ENCODE measurements at regions not wholly inside any gene's neighbourhood (a gene's known extent, or its start where the extent isn't known, plus 50 kb on each side); places are given as distances from the start of the nearest gene placed in this dataset.
A peak's percentile ranks its signal among the peaks of the same experiment; 100 is the strongest.
"Not testable (repeated sequence)": the region's sequence is repeated elsewhere in the genome, so short reads cannot be mapped to it uniquely, and the experiment has no call there.

- Mint-ChIP-seq H3K36me3 (ENCODE audit: low read depth) (no peaks in the 10 kb centered on the region), H3K9me3 (ENCODE audit: low read depth) (no peaks in the 10 kb centered on the region), H3K4me1 (ENCODE audit: low read depth) (no peaks in the 10 kb centered on the region), H3K27ac (ENCODE audit: unreplicated experiment) (no peak overlapping the region), H3K27me3 (ENCODE audit: low read depth) (peaks cover 40% of the 10 kb centered on the region), H3K4me3 (ENCODE audit: unreplicated experiment) (no peak overlapping the region)
- peak; percentile 50 for DNase-seq (ENCODE audit: low spot score)
- no peak for TF ChIP-seq CTCF (IDR thresholded peaks at IDR 0.05)
These were observed 172.9 kb upstream of the PPP1R26 start for GRCh38 chr9:135306699-135307098.

- TF ChIP-seq CTCF (IDR thresholded peaks at IDR 0.05): no peak
- Mint-ChIP-seq H3K4me3 (ENCODE audit: unreplicated experiment) (no peak overlapping the region), H3K36me3 (ENCODE audit: low read depth) (no peaks in the 10 kb centered on the region), H3K27me3 (ENCODE audit: low read depth) (peaks cover 34% of the 10 kb centered on the region), H3K4me1 (ENCODE audit: low read depth) (no peaks in the 10 kb centered on the region), H3K27ac (ENCODE audit: unreplicated experiment) (no peak overlapping the region), H3K9me3 (ENCODE audit: low read depth) (peaks cover 4% of the 10 kb centered on the region)
- no peak for DNase-seq (ENCODE audit: low spot score)
These were observed 172.3 kb upstream of the PPP1R26 start for GRCh38 chr9:135307300-135307699.

- H3K4me3 Mint-ChIP-seq (ENCODE audit: unreplicated experiment); H3K36me3 Mint-ChIP-seq (ENCODE audit: low read depth); H3K27ac Mint-ChIP-seq (ENCODE audit: unreplicated experiment); H3K9me3 Mint-ChIP-seq (ENCODE audit: low read depth); DNase-seq (ENCODE audit: low spot score); H3K4me1 Mint-ChIP-seq (ENCODE audit: low read depth): not testable (repeated sequence)
- H3K27me3 Mint-ChIP-seq (ENCODE audit: low read depth): peaks cover 33% of the 10 kb centered on the region
These were observed 171.7 kb upstream of the PPP1R26 start for GRCh38 chr9:135307919-135308318.

GRCh38 chr9:135308821-135309762 lies 170.5 kb upstream of the PPP1R26 start:
- no peak for DNase-seq (ENCODE audit: low spot score)
- Mint-ChIP-seq H3K9me3 (ENCODE audit: low read depth) (peaks cover 18% of the 10 kb centered on the region), H3K27ac (ENCODE audit: unreplicated experiment) (no peak overlapping the region), H3K4me1 (ENCODE audit: low read depth) (no peaks in the 10 kb centered on the region), H3K4me3 (ENCODE audit: unreplicated experiment) (no peak overlapping the region), H3K36me3 (ENCODE audit: low read depth) (peaks cover 7% of the 10 kb centered on the region), H3K27me3 (ENCODE audit: low read depth) (peaks cover 32% of the 10 kb centered on the region)
- TF ChIP-seq CTCF (IDR thresholded peaks at IDR 0.05): no peak

- no peak overlapping the region for H3K4me3 Mint-ChIP-seq (ENCODE audit: unreplicated experiment)
- peaks cover 18% of the 10 kb centered on the region for H3K9me3 Mint-ChIP-seq (ENCODE audit: low read depth)
- H3K27ac Mint-ChIP-seq (ENCODE audit: unreplicated experiment): no peak overlapping the region
- H3K27me3 Mint-ChIP-seq (ENCODE audit: low read depth): peaks cover 32% of the 10 kb centered on the region
- no peak for TF ChIP-seq CTCF (IDR thresholded peaks at IDR 0.05)
- peaks cover 7% of the 10 kb centered on the region for H3K36me3 Mint-ChIP-seq (ENCODE audit: low read depth)
- peak; percentile 85 for DNase-seq (ENCODE audit: low spot score)
- no peaks in the 10 kb centered on the region for H3K4me1 Mint-ChIP-seq (ENCODE audit: low read depth)
These were observed 169.8 kb upstream of the PPP1R26 start for GRCh38 chr9:135309763-135310125.

- Mint-ChIP-seq H3K27ac (ENCODE audit: unreplicated experiment) (no peak overlapping the region), H3K27me3 (ENCODE audit: low read depth) (peaks cover 33% of the 10 kb centered on the region), H3K36me3 (ENCODE audit: low read depth) (peaks cover 7% of the 10 kb centered on the region), H3K4me1 (ENCODE audit: low read depth) (no peaks in the 10 kb centered on the region), H3K9me3 (ENCODE audit: low read depth) (peaks cover 18% of the 10 kb centered on the region), H3K4me3 (ENCODE audit: unreplicated experiment) (no peak overlapping the region)
- DNase-seq (ENCODE audit: low spot score): no peak
- TF ChIP-seq CTCF (IDR thresholded peaks at IDR 0.05): no peak
These were observed 169.4 kb upstream of the PPP1R26 start for GRCh38 chr9:135310134-135310533.
